ENCODE measurements at regions not wholly inside any gene's neighbourhood (a gene's known extent, or its start where the extent isn't known, plus 50 kb on each side); places are given as distances from the start of the nearest gene placed in this dataset.

DNA sequence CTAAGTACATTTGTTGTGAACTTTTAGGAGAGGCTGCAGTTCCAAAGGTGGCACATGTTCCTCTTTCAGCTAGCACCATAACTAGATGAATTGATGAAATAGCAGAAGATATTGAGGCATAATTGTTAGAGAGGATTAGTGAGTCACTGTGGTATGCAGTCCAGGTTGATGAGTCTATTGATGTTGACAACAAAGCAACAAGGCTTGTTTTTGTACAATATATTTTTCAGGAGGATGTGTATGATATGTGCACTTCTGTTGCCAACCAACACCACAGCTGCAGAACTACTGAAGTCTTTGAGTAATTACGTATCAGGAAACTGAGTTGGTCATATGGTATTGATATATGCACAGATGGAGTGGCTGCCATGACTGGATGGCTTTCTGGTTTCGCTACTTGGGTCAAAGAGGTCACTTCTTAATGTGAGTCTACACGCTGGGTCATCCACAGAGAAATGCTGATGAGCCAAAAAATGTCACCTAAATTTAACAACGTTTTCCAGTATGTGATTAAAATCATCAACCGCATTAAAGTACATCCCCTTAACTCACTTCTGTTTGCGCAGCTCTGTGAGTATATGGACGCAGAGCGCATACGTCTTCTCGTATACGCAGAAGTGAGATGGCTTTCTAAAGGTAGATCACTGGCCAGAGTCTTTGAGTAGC, 261.3 kb upstream of the ANO5 start:
- TF ChIP-seq POLR2A (IDR thresholded peaks at IDR 0.05): no peak
- TF ChIP-seq, protein P1, sequence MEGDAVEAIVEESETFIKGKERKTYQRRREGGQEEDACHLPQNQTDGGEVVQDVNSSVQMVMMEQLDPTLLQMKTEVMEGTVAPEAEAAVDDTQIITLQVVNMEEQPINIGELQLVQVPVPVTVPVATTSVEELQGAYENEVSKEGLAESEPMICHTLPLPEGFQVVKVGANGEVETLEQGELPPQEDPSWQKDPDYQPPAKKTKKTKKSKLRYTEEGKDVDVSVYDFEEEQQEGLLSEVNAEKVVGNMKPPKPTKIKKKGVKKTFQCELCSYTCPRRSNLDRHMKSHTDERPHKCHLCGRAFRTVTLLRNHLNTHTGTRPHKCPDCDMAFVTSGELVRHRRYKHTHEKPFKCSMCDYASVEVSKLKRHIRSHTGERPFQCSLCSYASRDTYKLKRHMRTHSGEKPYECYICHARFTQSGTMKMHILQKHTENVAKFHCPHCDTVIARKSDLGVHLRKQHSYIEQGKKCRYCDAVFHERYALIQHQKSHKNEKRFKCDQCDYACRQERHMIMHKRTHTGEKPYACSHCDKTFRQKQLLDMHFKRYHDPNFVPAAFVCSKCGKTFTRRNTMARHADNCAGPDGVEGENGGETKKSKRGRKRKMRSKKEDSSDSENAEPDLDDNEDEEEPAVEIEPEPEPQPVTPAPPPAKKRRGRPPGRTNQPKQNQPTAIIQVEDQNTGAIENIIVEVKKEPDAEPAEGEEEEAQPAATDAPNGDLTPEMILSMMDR (IDR thresholded peaks at IDR 0.05): no peak
- TF ChIP-seq POLR2AphosphoS5 (IDR thresholded peaks at IDR 0.05): no peak
- H3K27ac ChIP-seq: no peak overlapping the region
- no peak for DNase-seq (ENCODE audit: low spot score)
- intact Hi-C loops (cut with DNase I): no loop called here
- H3K36me3 ChIP-seq: no peaks in the 10 kb centered on the region
- no peak overlapping the region for H3K4me3 ChIP-seq
- WGBS: 87% methylated on average over 11 of the region's 11 CpGs
- H3K4me1 ChIP-seq (replicated peaks): no peaks in the 10 kb centered on the region
- no peaks in the 10 kb centered on the region for H3K27me3 ChIP-seq (replicated peaks; ENCODE audit: insufficient read depth)
- H3K9me3 ChIP-seq: no peaks in the 10 kb centered on the region

DNA sequence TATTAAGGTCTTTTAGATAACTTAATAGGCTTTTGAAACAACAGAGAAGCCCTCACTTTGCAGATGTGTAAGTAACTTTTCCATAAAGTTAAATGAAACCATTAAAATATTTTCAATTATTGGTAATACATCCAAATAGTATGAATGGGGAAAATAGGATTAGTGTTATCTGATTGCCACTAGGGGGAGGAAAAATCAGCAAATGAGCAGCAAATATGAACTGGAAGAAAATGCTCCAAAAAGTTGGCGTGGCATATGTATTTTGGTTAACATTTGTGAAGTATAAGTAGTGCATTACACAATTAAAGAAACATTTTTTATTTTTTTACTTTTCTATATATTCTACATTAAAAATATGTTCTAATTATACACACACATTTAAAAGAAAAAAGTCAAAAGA, 259.8 kb upstream of the ANO5 start:
- 63% methylated on average over 1 of the region's 1 CpG for WGBS
- Histone ChIP-seq H3K4me3 (no peak overlapping the region), H3K9me3 (no peaks in the 10 kb centered on the region), H3K27ac (no peak overlapping the region), H3K4me1 (replicated peaks) (no peaks in the 10 kb centered on the region), H3K36me3 (no peaks in the 10 kb centered on the region), H3K27me3 (replicated peaks; ENCODE audit: insufficient read depth) (no peaks in the 10 kb centered on the region)
- DNase-seq (ENCODE audit: low spot score): no peak
- intact Hi-C loops (cut with DNase I): no loop called here
- TF ChIP-seq POLR2AphosphoS5 (IDR thresholded peaks at IDR 0.05): no peak
- no peak for TF ChIP-seq POLR2A (IDR thresholded peaks at IDR 0.05)
- TF ChIP-seq, protein P1 (IDR thresholded peaks at IDR 0.05): peak in 2 of 4 experiments; percentile 17 to 33

DNA sequence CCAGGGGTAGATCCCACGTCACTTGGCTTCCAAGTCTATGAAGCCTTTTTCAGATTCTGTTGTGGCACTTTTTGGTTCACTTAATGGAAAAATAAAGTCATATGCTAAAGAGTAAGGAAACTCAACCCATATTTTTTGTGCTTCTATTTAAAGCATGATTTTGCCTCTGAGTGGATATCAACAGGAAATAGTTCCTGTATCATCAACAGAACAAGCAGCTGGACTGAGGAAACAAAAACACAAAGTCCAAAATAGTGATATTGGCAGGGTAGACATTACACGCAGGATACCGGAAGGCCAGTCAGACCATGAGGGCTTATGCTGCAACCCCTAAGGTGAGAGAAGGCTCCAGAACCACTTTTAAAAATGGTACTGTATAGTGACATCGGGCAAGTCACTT, 248.3 kb upstream of the ANO5 start:
- Histone ChIP-seq H3K4me1 (replicated peaks) (no peaks in the 10 kb centered on the region), H3K36me3 (no peaks in the 10 kb centered on the region), H3K4me3 (no peak overlapping the region), H3K27ac (no peak overlapping the region), H3K27me3 (replicated peaks; ENCODE audit: insufficient read depth) (no peaks in the 10 kb centered on the region), H3K9me3 (no peaks in the 10 kb centered on the region)
- intact Hi-C loops (cut with DNase I): no loop called here
- DNase-seq (ENCODE audit: low spot score): no peak
- TF ChIP-seq, protein P1 (IDR thresholded peaks at IDR 0.05): no peak
- TF ChIP-seq POLR2AphosphoS5 (IDR thresholded peaks at IDR 0.05) (no peak), POLR2A (IDR thresholded peaks at IDR 0.05) (no peak)
- 89% methylated on average over 4 of the region's 4 CpGs for WGBS

DNA sequence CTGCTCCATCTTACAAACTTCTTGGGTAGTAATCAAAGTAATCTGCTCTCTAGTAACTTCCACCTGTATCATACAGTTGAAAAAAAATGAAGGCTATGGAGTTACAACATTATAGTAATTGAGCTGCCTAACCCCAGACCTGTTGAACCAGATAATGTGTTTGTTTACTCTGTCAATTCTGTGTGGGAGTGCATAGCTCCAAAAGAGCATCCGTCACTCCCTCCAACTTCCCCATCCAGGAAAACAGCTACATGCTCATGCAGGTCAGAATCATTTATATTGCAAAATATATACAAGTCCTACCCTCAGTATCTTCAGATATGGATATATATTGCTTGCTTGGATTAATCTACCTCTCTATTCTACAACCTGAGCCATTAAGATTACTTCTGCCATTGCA, 244.0 kb upstream of the ANO5 start:
- TF ChIP-seq, protein P1 (IDR thresholded peaks at IDR 0.05): no peak
- TF ChIP-seq POLR2A (IDR thresholded peaks at IDR 0.05) (no peak), POLR2AphosphoS5 (IDR thresholded peaks at IDR 0.05) (no peak)
- DNase-seq (ENCODE audit: low spot score): no peak
- H3K27me3 ChIP-seq (replicated peaks; ENCODE audit: insufficient read depth): no peaks in the 10 kb centered on the region
- no peak overlapping the region for H3K27ac ChIP-seq
- no peaks in the 10 kb centered on the region for H3K36me3 ChIP-seq
- no peak overlapping the region for H3K4me3 ChIP-seq
- no peaks in the 10 kb centered on the region for H3K9me3 ChIP-seq
- 21% methylated on average over 1 of the region's 1 CpG for WGBS
- intact Hi-C loops (cut with DNase I): no loop called here
- H3K4me1 ChIP-seq (replicated peaks): no peaks in the 10 kb centered on the region

DNA sequence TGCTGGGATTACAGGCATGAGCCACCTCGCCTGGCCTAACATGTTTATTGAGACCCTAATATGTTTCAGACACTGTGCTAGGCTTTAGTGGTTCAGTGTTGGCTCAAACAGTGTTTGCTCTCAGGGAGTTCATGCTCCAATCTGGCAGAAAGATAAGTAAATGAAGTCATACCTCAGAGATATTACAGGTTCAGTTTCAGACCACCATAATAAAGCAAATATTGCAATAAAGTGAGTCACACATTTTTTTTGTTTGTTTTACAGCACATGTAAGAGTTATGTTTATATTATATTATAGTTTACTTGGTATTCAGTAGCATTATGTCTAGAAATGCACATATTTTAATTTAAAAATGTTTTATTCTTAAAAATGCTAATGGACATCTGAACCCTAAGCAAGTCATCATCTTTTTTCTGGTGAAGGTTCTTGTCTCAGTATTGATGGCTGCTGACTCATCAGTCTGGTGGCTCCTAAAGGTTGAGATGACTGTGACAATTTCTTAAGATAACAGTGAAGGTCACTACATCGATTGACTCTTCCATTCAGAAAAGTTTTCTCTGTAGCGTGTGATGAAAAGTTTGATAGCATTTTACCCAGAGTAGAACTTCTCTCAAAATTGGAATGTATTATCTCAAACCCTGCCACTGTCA, 243.0 kb upstream of the ANO5 start:
- WGBS: 84% methylated on average over 3 of the region's 3 CpGs
- Histone ChIP-seq H3K4me3 (no peak overlapping the region), H3K4me1 (replicated peaks) (no peaks in the 10 kb centered on the region), H3K27ac (no peak overlapping the region), H3K36me3 (no peaks in the 10 kb centered on the region), H3K27me3 (replicated peaks; ENCODE audit: insufficient read depth) (no peaks in the 10 kb centered on the region), H3K9me3 (no peaks in the 10 kb centered on the region)
- DNase-seq (ENCODE audit: low spot score): no peak
- intact Hi-C loops (cut with DNase I): no loop called here
- TF ChIP-seq POLR2A (IDR thresholded peaks at IDR 0.05) (no peak), POLR2AphosphoS5 (IDR thresholded peaks at IDR 0.05) (no peak)
- TF ChIP-seq, protein P1 (IDR thresholded peaks at IDR 0.05): no peak
